GM19035 (cell line): ENCODE measurements at regions not wholly inside any gene's neighbourhood (a gene's known extent, or its start where the extent isn't known, plus 50 kb on each side); places are given as distances from the start of the nearest gene placed in this dataset.
A peak's percentile ranks its signal among the peaks of the same experiment; 100 is the strongest.
"Not testable (repeated sequence)": the region's sequence is repeated elsewhere in the genome, so short reads cannot be mapped to it uniquely, and the experiment has no call there.

Experiments used
- ATAC-seq: cut with Tn5 transposase; IDR thresholded peaks from one replicate; pipeline ENCODE4 v1.9.1; 2021; ENCODE audit not compliant: unreplicated experiment

- ATAC-seq, result no peak
Measured at GRCh38 chr3:101995371-101996046, 146.2 kb downstream of the NFKBIZ start.

- peak; percentile 48 for ATAC-seq
Measured at GRCh38 chr3:101996832-101997231, 147.5 kb downstream of the NFKBIZ start.

- ATAC-seq, result no peak
Measured at GRCh38 chr3:101998256-101998926, 149.1 kb downstream of the NFKBIZ start.

- ATAC-seq, result no peak
Measured at GRCh38 chr3:101999177-101999779, 150.0 kb downstream of the NFKBIZ start.

GRCh38 chr3:102000620-102001209 is 151.4 kb downstream of the NFKBIZ start:
- ATAC-seq, result no peak

GRCh38 chr3:102002056-102002455 is 152.7 kb downstream of the NFKBIZ start:
- ATAC-seq, result no peak

GRCh38 chr3:102004561-102004960 is 155.2 kb downstream of the NFKBIZ start:
- no peak for ATAC-seq

GRCh38 chr3:102005551-102005950 is 156.2 kb downstream of the NFKBIZ start:
- ATAC-seq, result no peak

GRCh38 chr3:102006812-102007485 is 157.6 kb downstream of the NFKBIZ start:
- no peak for ATAC-seq

- not testable (repeated sequence) for ATAC-seq
Measured at GRCh38 chr3:102008436-102008835, 159.1 kb downstream of the NFKBIZ start.

- no peak for ATAC-seq
Measured at GRCh38 chr3:102016417-102016816, 167.1 kb downstream of the NFKBIZ start.

GRCh38 chr3:102017784-102018183 is 168.5 kb downstream of the NFKBIZ start:
- ATAC-seq, result no peak

- no peak for ATAC-seq
Measured at GRCh38 chr3:102018551-102018950, 169.2 kb downstream of the NFKBIZ start.

- ATAC-seq, result no peak
Measured at GRCh38 chr3:102020735-102021134, 171.4 kb downstream of the NFKBIZ start.

- no peak for ATAC-seq
Measured at GRCh38 chr3:102024270-102024904, 175.1 kb downstream of the NFKBIZ start.

GRCh38 chr3:102025606-102026270 is 176.4 kb downstream of the NFKBIZ start:
- no peak for ATAC-seq

- ATAC-seq, result no peak
Measured at GRCh38 chr3:102026656-102027055, 177.3 kb downstream of the NFKBIZ start.

- no peak for ATAC-seq
Measured at GRCh38 chr3:102030661-102031060, 181.3 kb downstream of the NFKBIZ start.

GRCh38 chr3:102031834-102032233 is 182.5 kb downstream of the NFKBIZ start:
- ATAC-seq, result no peak
